ENCODE measurements at regions not wholly inside any gene's neighbourhood (a gene's known extent, or its start where the extent isn't known, plus 50 kb on each side); places are given as distances from the start of the nearest gene placed in this dataset.
"Not testable (repeated sequence)": the region's sequence is repeated elsewhere in the genome, so short reads cannot be mapped to it uniquely, and the experiment has no call there.

GRCh38 chr9:25025686-25026085, 480.0 kb upstream of the IZUMO3 start:
- DNase-seq (ENCODE audit: low spot score): no peak
- H3K27ac Mint-ChIP-seq: no peak overlapping the region
- no peak for ATAC-seq
- no peaks in the 10 kb centered on the region for H3K4me1 Mint-ChIP-seq (ENCODE audit: low read depth in 2 of 2)
- H3K4me3 Mint-ChIP-seq: no peak overlapping the region
- H3K9me3 Mint-ChIP-seq: peaks cover 26% of the 10 kb centered on the region
- H3K27me3 Mint-ChIP-seq: no peaks in the 10 kb centered on the region
- H3K36me3 Mint-ChIP-seq: peaks cover 25% of the 10 kb centered on the region

GRCh38 chr9:25025156-25025555, 479.5 kb upstream of the IZUMO3 start:
- no peaks in the 10 kb centered on the region for H3K4me1 Mint-ChIP-seq (ENCODE audit: low read depth in 2 of 2)
- peaks cover 25% of the 10 kb centered on the region for H3K9me3 Mint-ChIP-seq
- H3K27ac Mint-ChIP-seq: no peak overlapping the region
- no peak overlapping the region for H3K4me3 Mint-ChIP-seq
- peaks cover 25% of the 10 kb centered on the region for H3K36me3 Mint-ChIP-seq
- ATAC-seq (no peak), DNase-seq (ENCODE audit: low spot score) (no peak)
- H3K27me3 Mint-ChIP-seq: no peaks in the 10 kb centered on the region

GRCh38 chr9:25017779-25018178, 472.1 kb upstream of the IZUMO3 start:
- H3K27me3 Mint-ChIP-seq: no peaks in the 10 kb centered on the region
- peaks cover 18% of the 10 kb centered on the region for H3K9me3 Mint-ChIP-seq
- ATAC-seq (no peak), DNase-seq (ENCODE audit: low spot score) (no peak)
- H3K36me3 Mint-ChIP-seq: peaks cover 6% of the 10 kb centered on the region
- H3K4me1 Mint-ChIP-seq (ENCODE audit: low read depth in 2 of 2): no peaks in the 10 kb centered on the region
- no peak overlapping the region for H3K4me3 Mint-ChIP-seq
- H3K27ac Mint-ChIP-seq: no peak overlapping the region

GRCh38 chr9:25010027-25010662, 464.4 kb upstream of the IZUMO3 start:
- H3K4me3 Mint-ChIP-seq: no peak overlapping the region
- no peak for DNase-seq (ENCODE audit: low spot score)
- H3K27ac Mint-ChIP-seq: no peak overlapping the region
- H3K27me3 Mint-ChIP-seq: no peaks in the 10 kb centered on the region
- no peaks in the 10 kb centered on the region for H3K4me1 Mint-ChIP-seq (ENCODE audit: low read depth in 2 of 2)
- no peak for ATAC-seq
- H3K9me3 Mint-ChIP-seq: peaks cover 4% of the 10 kb centered on the region
- H3K36me3 Mint-ChIP-seq: no peaks in the 10 kb centered on the region

GRCh38 chr9:25003686-25004085, 458.0 kb upstream of the IZUMO3 start:
- Mint-ChIP-seq H3K9me3 (peaks cover 28% of the 10 kb centered on the region), H3K36me3 (peaks cover 6% of the 10 kb centered on the region), H3K4me3 (no peak overlapping the region), H3K27me3 (no peaks in the 10 kb centered on the region), H3K27ac (no peak overlapping the region), H3K4me1 (ENCODE audit: low read depth in 2 of 2) (no peaks in the 10 kb centered on the region)
- ATAC-seq (no peak), DNase-seq (ENCODE audit: low spot score) (no peak)

GRCh38 chr9:24986331-24986730, 440.6 kb upstream of the IZUMO3 start:
- H3K36me3 Mint-ChIP-seq: peaks cover 4% of the 10 kb centered on the region
- H3K4me1 Mint-ChIP-seq (ENCODE audit: low read depth in 2 of 2): no peaks in the 10 kb centered on the region
- peaks cover 30% of the 10 kb centered on the region for H3K9me3 Mint-ChIP-seq
- ATAC-seq: no peak
- H3K27ac Mint-ChIP-seq: no peak overlapping the region
- no peak for DNase-seq (ENCODE audit: low spot score)
- H3K4me3 Mint-ChIP-seq: no peak overlapping the region
- H3K27me3 Mint-ChIP-seq: no peaks in the 10 kb centered on the region

- not testable (repeated sequence) for H3K4me1 Mint-ChIP-seq (ENCODE audit: low read depth in 2 of 2); H3K27ac Mint-ChIP-seq; H3K4me3 Mint-ChIP-seq; DNase-seq (ENCODE audit: low spot score); H3K27me3 Mint-ChIP-seq; ATAC-seq; H3K36me3 Mint-ChIP-seq
- peaks cover 30% of the 10 kb centered on the region for H3K9me3 Mint-ChIP-seq
Measured at GRCh38 chr9:24970780-24971179, 425.1 kb upstream of the IZUMO3 start.

GRCh38 chr9:24961762-24962161, 416.1 kb upstream of the IZUMO3 start:
- H3K27me3 Mint-ChIP-seq: no peaks in the 10 kb centered on the region
- ATAC-seq (no peak), DNase-seq (ENCODE audit: low spot score) (no peak)
- H3K27ac Mint-ChIP-seq: no peak overlapping the region
- peaks cover 18% of the 10 kb centered on the region for H3K36me3 Mint-ChIP-seq
- H3K4me1 Mint-ChIP-seq (ENCODE audit: low read depth in 2 of 2): no peaks in the 10 kb centered on the region
- H3K9me3 Mint-ChIP-seq: peaks cover 15% of the 10 kb centered on the region
- H3K4me3 Mint-ChIP-seq: no peak overlapping the region

- no peak overlapping the region for H3K4me3 Mint-ChIP-seq
- DNase-seq (ENCODE audit: low spot score) (no peak), ATAC-seq (no peak)
- H3K27ac Mint-ChIP-seq: no peak overlapping the region
- no peaks in the 10 kb centered on the region for H3K4me1 Mint-ChIP-seq (ENCODE audit: low read depth in 2 of 2)
- no peaks in the 10 kb centered on the region for H3K27me3 Mint-ChIP-seq
- peaks cover 12% of the 10 kb centered on the region for H3K9me3 Mint-ChIP-seq
- H3K36me3 Mint-ChIP-seq: peaks cover 4% of the 10 kb centered on the region
Measured at GRCh38 chr9:24953070-24953469, 407.4 kb upstream of the IZUMO3 start.

- H3K27me3 Mint-ChIP-seq: no peaks in the 10 kb centered on the region
- peaks cover 6% of the 10 kb centered on the region for H3K36me3 Mint-ChIP-seq
- peaks cover 16% of the 10 kb centered on the region for H3K9me3 Mint-ChIP-seq
- ATAC-seq (no peak), DNase-seq (ENCODE audit: low spot score) (no peak)
- H3K4me1 Mint-ChIP-seq (ENCODE audit: low read depth in 2 of 2): no peaks in the 10 kb centered on the region
- H3K27ac Mint-ChIP-seq: no peak overlapping the region
- no peak overlapping the region for H3K4me3 Mint-ChIP-seq
Measured at GRCh38 chr9:24939109-24939850, 393.6 kb upstream of the IZUMO3 start.

- H3K4me3 Mint-ChIP-seq: no peak overlapping the region
- ATAC-seq: no peak
Measured at GRCh38 chr9:24936117-24936516, 390.4 kb upstream of the IZUMO3 start.

GRCh38 chr9:24932785-24933184, 387.1 kb upstream of the IZUMO3 start:
- DNase-seq (ENCODE audit: low spot score): no peak
- Mint-ChIP-seq H3K27me3 (no peaks in the 10 kb centered on the region), H3K4me1 (ENCODE audit: low read depth in 2 of 2) (no peaks in the 10 kb centered on the region), H3K36me3 (no peaks in the 10 kb centered on the region), H3K9me3 (peaks cover 12% of the 10 kb centered on the region), H3K27ac (no peak overlapping the region), H3K4me3 (no peak overlapping the region)
- no peak for ATAC-seq

More at GRCh38 chr9:24936117-24936516, 390.4 kb upstream of the IZUMO3 start:
- DNase-seq (ENCODE audit: low spot score): no peak
- peaks cover 12% of the 10 kb centered on the region for H3K9me3 Mint-ChIP-seq
- H3K27me3 Mint-ChIP-seq: no peaks in the 10 kb centered on the region
- H3K27ac Mint-ChIP-seq: no peak overlapping the region
- peaks cover 6% of the 10 kb centered on the region for H3K36me3 Mint-ChIP-seq
- H3K4me1 Mint-ChIP-seq (ENCODE audit: low read depth in 2 of 2): no peaks in the 10 kb centered on the region

GRCh38 chr9:24931894-24932293, 386.2 kb upstream of the IZUMO3 start:
- no peak overlapping the region for H3K4me3 Mint-ChIP-seq
- H3K27me3 Mint-ChIP-seq: no peaks in the 10 kb centered on the region
- no peak for DNase-seq (ENCODE audit: low spot score)
- no peak for ATAC-seq
- peaks cover 12% of the 10 kb centered on the region for H3K9me3 Mint-ChIP-seq
- no peak overlapping the region for H3K27ac Mint-ChIP-seq
- H3K4me1 Mint-ChIP-seq (ENCODE audit: low read depth in 2 of 2): no peaks in the 10 kb centered on the region
- no peaks in the 10 kb centered on the region for H3K36me3 Mint-ChIP-seq

- ATAC-seq (no peak), DNase-seq (ENCODE audit: low spot score) (no peak)
- H3K4me1 Mint-ChIP-seq (ENCODE audit: low read depth in 2 of 2): no peaks in the 10 kb centered on the region
Measured at GRCh38 chr9:24912767-24913166, 367.1 kb upstream of the IZUMO3 start.

More at GRCh38 chr9:24912767-24913166, 367.1 kb upstream of the IZUMO3 start:
- H3K9me3 Mint-ChIP-seq: peaks cover 9% of the 10 kb centered on the region
- no peaks in the 10 kb centered on the region for H3K27me3 Mint-ChIP-seq
- no peak overlapping the region for H3K4me3 Mint-ChIP-seq
- peaks cover 10% of the 10 kb centered on the region for H3K36me3 Mint-ChIP-seq
- H3K27ac Mint-ChIP-seq: no peak overlapping the region
